ENCODE measurements at regions not wholly inside any gene's neighbourhood (a gene's known extent, or its start where the extent isn't known, plus 50 kb on each side); places are given as distances from the start of the nearest gene placed in this dataset.

GRCh38 chr13:95502216-95502615 is 50.3 kb upstream of the CLDN10 start:
- DNase-seq = no peak

Data from GDM1 (cell line).